GM19238 (cell line): ENCODE measurements at regions not wholly inside any gene's neighbourhood (a gene's known extent, or its start where the extent isn't known, plus 50 kb on each side); places are given as distances from the start of the nearest gene placed in this dataset.

Experiments
- DNase-seq: peaks from one replicate; pipeline ENCODE4 v3.0.0; 2011; ENCODE audit warnings: low spot score; ENCODE audit not compliant: insufficient read length

DNA sequence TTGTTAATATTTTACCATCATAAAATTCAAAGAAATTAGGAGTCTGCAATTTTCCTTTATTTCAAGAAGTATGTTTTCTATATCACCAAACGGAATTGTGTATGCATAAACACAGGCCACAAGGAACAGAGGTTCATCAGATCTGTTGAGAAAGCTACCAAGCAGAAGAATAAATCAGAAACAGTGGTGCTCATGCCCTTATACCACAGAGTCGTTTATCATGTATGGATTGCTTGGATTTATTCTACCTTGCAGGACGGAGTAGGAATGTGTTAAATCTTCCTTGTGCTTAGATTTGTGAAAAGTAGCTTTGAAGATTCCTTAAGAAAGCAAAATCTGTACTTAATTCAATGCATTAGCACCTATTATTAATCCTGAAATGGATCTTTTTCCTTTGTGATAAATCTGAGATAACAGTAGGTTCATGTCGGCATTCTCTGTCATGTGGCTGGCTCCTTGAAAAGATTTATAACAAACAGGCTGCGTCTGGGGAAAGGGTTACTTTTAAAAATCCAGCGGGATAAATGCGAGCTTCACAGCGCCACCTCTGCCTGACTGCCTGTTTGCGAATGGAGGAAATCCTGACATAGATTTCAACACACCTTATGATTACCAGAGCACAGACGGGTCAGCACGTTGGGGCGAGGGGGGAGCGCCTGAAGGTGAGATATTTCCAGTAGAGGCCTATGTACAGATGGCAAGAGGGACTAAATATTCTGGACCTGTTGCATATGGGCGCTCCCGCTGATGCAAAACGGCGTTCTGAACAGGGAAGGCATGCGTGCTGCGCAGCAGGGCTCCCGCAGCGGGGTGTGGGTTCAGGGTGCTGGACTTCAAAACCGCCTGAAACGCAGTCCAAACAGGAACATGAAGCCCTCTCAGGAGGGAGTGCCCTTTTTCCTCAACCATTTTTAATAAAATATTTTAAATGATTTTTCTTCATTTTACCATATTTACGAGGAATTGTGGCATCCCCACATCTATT is 445.5 kb upstream of the SGCG start:
- no peak for DNase-seq

DNA sequence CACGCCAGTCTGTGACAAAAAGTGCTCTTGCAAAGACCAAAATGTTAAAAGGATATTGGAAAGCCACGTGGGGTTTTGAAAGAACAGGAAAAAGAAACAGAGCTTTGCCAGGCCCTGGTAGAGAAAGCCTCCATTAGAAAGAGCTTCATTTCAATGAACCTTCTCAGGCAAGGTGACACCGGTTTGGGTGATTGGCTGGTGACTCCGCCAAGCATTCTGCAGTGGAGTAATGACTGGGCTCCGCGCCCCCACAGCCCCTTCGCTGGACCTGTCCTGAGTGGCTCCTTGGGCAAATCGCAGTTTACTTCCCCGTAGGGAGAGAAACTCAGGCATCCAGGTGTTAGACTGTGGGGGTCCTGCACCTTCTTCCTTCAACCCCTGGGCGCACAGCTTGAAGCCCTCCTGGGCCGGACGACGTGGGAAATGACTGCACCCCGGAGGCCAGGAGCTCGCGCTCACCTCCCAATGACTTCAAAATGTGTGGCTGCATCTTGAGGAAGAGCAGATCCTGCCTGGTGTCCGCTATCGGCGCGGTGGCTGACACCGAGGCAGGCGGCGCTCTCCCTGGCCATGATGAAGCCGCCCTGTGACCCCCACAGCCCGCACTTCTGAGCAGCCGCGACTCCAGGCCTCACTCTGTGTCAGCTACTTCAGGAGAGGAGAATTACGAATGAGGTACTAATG is 444.6 kb upstream of the SGCG start:
- no peak for DNase-seq

DNA sequence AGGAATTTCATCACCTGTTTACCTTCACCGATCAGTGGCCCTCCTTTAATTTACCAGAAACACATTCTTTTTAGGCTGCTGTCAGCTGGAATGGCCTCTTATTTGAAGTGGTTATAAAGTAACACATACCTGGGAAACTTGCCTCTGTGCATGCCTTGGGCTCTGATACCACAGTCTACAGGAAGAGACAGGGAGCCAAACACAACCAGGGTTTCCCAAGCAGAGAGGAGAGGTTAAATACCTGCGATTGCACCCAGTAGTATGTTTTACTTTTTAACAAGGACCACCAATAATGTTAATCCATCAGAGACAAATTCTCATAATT is 444.0 kb upstream of the SGCG start:
- no peak for DNase-seq

DNA sequence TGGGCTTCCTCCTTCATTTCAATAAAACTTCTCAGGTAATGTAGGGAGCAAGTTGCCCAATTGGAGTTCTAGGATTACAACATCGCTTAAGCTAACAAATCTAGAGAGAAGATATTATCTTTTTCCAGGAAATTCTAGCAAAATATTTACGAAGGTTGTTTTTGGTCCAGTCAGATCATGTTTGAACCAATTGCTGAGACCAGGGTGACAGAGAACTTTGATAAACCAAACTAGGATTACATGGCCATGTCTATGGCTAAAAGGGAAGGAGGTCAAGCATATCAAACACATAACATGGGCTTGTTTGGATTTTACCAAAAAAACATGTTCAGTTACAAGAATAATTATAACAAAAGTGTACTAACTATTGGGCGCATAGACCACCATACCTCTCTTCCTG is 442.4 kb upstream of the SGCG start:
- DNase-seq, result no peak

DNA sequence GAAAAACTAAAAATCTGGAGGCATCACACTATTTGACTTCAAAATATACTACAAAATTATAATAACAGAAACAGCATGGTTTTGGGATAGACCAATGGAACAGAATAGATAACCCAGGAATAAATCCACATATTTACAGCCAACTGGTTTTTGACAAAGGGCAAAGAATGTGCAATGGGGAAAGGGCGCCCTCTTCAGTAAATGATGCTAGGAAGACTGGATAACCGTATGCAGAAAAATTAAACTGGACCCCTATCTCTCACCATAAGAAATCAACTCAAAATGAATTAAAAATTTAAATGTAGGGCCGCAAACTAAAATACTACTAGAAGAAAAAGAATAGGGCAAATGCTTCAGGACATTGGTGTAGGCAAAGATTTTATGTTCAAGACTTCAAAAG is 440.5 kb upstream of the SGCG start:
- no peak for DNase-seq

DNA sequence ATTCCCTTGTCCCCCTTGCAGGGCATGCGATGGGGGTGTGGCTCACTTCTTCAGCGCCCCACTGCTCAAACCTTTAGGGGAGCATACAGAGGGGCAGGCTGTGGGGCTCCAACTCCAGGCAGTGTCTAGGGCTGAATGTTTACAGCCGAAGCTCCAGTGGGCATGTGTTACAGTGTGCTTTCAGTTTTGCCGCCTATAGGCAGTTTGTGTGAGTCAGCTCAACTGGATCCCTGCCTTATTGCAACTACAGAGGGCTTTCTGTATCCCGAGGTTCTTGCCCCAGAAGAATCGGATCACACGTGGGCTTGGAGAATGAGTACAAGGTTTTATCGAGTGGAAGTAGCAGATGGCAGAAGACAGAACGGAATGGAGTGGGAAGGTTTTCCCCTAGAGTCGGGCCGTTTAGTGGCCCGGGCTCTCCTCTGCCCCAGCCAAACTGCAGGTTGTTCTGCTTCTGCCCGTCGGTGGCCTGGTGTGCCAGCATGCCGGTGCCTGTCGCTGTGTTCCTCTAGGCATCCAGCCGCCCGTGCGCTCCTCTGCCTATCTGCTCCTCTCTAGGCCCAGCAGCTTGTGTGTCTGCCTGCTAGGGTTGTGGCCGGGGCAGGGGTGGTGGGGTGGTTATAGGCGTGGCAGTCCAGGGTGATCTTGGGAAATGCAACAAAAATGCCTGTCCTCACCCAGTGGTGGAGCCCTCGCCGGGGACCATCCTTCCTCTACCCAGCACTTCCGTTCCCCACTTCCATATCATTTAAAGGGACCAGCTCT is 435.9 kb upstream of the SGCG start:
- no peak for DNase-seq

DNA sequence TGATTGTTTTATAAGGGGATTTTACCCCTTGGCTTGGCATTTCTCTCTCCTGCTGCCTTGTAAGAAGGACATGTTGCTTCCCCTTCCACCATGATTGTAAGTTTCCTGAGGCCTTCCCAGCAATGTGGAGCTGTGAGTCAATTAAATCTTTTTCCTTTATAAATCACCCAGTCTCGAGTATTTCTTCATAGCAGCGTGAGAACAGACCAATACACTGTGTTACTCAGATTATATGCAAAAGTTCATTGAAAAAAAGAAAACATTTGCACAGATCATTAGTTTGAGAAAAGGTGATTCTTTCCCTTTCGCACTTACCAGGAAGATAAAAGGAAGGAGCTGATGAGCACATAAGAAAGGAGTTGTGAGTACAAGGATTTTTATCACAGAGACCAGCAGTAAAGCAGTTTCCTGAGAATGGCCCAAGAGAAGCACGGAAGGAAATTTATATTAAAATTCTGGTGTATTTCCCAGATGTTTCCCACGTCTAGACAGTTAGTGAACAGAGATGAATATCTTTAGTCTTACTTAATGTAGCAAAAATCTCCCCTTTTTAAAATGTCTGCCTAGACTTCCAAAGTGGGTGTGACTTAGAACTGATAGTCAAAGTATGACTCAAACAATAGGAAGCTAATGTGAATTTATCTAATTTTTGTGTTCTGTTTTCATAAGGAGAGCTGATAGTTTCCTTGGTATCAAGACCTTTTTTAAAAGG is 431.8 kb upstream of the SGCG start:
- no peak for DNase-seq

DNA sequence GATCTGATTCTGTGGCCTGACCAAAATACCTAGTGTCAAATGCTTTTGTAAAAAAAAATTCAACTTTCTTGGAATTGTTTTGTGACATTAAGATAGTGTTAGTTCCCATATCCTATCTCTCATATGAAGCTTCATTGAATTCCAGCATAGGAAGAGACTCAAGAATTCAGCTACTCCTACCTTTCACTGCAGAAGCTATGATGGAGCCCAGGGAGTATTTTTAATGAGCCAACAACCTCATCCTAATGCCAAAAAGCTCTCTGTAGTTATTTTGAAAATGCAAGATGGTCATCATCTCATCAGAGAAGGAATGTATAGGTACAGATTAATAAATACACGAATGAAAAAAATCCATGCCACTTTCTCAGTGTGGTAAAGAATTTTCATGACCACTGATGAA is 431.2 kb upstream of the SGCG start:
- DNase-seq, result no peak

DNA sequence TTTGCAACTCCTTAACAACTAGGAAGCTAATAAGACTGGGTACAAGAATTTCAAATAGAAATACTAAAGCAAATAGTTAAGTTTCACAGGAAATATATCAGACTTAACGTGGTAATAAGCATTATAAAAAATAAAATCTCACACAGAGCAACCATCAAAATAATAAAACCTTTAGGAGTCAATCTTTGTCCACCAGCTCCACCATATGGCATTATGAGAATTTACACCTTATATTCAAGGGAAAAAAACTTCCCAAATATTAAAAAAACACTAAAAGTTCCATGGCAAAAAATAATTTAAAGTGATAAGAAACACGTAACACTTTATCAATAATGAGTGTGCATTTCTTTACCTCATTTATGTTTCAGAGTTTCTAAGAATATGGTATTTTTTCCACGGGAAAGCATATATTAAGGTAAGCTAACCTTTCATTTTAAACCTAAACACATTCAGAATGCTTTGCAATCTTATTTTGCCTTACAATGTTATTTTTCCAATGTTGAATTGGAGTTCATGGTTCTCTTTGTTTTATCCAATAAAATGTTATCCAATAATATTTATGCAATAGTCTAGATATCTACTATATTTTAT is 423.2 kb upstream of the SGCG start:
- DNase-seq, result no peak

DNA sequence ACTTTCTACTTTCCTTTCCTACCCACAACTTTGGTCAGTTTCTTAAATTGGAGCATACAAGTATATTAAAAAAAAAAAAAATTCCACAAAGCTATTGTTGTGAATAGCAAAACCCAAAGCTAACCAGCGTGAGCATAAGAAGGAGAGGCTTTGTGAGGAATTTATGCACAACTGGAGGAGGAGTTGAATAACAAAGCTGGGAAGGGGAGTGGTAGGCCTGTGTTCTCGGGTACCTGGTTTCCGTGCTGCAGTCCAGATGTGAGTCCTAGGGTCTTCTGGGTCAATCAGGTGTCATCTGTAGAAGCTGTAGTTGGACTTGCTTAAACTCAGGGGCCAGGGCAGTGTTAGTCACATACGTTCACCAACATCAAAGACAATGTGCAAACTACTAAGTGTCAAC is 422.5 kb upstream of the SGCG start:
- no peak for DNase-seq

DNA sequence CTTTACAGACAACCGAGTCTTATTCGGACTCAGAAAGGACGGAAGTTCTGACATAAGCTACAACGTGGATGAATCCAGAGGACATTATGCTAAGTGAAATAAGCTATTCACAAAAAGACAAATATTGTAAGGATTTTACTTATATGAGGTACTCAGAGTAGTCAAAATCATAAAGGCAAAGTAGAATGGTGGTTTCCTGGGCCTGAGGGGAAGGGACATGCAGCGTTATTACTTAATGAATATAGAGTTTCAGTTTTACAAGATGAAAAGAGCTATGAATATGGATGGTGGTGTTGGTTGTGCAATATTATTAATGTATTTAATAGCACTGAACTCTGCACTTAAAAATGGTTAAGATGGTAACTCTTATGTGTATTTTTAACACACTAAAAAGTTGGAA is 419.1 kb upstream of the SGCG start:
- no peak for DNase-seq

DNA sequence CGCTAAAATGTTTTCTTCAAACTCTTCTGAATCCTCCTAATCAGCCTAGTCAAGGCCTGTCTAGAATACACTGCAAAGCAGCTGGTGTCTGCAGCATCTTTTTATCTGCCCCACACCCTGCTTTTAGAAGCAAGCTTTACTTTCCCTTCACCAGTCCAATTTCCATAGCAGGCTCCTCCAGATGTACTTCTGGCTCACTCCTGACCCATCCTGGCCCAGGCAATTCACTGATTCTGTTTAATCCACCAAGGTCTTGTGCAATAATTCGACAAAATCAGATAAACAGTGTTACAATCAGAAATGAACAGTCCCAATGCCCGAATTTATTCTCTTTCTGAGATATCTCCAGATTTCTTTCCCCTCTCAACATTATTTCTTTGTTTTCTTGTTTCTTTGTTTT is 415.2 kb upstream of the SGCG start:
- no peak for DNase-seq

DNA sequence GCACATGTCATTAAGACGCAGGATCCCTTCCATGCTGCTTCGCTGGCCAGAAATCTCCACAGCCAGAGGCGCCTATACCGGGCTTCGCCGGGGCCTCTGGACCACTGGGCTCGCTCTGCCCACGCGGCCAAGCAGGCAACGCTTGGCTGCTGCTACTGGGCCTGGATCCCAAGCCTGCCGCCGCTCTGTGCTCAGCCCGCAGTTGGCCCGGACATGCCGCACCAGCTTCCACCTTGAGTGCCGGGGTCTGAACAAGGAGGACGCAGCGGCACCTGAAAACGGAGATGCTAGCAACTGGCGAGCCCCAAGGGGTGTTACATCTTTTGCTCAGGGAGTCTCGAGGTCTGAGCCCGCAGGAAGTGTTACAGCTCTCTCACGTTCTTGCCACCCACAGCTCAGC is 409.9 kb upstream of the SGCG start:
- no peak for DNase-seq

DNA sequence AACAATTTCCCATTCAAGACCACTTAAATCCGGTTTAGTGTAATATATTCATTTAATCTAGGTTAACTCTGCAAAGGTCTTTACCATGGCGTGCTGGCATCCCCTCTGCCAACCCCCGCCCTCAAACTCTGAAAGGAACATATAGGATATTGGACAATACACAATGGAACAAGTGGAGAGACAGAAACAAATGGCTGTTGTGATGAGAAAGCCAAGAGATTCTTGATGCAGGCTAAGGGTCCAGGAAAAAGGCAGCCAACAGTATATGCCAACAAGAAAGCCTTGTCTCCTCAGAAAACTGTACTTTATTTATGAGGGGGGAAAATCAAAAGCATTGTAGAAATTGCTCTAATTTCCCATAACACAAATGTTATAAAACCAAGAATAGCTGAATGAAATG is 407.3 kb upstream of the SGCG start:
- no peak for DNase-seq

DNA sequence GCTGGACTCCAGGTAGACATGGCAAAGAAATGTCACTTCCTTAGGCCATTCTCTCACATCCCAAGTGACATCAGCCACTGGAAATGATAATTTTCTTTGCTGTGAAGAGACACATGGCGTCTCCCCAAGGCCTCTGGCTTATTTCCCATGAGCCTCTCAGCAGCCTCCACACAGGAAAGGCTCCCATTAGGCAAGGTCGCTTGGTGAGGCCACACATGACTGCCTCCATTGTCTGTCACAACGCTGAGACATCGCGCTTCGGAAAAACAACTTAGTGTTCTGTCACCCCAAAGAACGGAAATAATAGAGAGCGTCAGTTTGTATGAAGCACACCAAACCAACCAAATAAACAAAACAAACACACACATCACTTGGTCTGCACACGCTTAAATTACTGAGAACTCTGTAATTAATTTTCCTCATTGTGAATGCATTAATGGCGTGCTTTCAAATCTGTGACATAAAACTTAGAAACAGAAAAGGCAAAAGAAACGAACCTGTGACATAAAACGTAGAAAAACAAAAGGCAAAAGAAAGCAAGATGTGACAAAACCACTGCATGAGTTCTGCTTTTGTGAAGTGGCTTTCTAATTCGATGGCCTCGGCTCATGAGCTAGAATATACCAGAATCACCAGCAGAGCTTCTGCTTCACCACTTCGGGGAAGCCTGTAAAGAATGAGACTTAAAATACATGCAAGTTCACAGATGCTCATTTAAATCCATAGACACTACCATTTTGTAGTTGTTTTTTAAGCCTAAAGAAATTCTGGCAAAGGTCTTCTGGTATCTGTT is 404.2 kb upstream of the SGCG start:
- no peak for DNase-seq

DNA sequence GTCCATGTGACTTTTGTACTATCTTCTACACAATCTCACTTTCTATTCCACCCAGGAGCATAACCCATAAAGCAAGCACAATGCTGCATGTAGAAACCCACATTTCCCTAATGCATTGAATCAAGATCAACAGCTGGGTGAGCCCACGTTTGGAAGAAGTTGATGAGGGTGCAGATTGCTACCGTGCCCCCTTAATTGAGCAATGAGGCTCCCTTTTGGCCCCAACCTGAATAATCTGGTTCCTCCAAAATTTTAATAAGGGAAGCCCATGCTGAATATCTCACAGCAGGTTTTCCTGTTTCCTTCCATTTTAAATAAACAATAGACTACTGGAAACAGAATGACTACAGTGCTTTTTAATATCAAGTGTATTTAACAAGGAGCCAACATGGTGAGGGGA is 403.6 kb upstream of the SGCG start:
- no peak for DNase-seq

DNA sequence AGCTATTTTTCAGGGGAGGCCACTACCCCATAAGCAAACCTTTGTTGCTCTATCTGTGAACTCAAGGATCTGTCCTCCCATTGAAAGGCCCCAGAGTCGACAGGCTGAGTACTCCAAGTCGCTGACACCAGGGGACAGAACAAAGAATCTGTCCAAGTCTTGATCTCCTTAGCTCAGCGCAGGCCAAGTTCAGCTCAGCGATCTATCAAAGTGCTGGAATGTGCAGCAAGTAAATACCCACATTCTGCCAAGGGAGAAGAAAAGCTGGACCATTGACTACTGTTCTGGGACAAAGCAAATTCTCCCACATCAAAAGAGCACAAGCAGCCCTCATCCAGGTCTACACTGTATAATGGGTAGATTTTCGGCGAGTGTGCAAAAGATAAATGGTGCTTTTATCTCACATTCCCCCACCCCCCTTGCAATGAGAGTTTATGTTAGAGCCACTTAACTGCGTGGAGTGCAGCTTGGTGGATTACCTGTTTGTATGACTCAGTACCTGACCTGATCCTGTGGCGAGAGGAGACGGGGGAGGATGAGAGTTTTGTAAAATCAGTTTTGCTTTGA is 391.7 kb upstream of the SGCG start:
- no peak for DNase-seq

DNA sequence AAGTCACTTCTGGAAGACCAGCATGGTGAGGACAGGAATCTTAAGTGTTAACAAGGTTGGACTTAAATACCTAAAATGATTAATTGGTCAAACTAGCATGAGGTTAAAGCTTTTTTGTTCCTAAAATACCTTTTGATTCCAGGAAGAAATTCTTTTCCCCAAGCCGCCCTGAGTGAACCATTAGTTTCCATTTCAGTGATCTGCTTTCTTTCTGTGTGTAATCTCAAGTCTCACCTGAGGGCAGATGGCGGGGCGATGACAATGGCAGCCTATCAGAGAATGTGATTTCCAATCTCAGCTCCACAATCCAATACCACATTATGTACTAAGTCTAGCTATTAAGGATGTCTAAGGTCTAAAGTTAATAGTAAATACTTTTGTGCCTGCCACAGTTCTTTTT is 390.9 kb upstream of the SGCG start:
- DNase-seq, result no peak

DNA sequence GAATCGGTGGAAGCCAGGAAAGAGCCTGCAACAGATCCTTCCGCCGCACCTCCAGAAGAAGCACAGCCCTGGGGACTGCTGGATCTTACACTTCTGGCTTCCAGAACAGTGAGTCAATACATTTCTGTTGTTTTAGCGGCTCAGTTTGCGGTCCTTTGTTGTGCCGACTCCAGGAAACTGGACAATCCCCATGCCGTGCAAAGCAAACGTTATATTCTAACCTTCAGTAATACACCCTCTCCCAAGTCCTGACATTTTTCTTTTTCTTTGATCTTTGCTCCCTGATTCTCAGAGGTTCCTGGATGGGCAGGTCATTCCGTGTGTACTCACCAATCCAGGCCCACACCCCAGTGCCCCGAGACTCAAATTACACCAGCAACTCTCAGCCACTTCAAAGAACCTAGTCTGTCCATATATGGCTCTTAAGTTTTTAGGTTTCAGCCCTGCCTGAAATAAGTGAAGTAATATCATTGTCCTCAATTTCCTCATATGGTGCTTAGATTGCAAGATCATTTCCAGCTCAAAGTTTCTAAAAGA is 387.1 kb upstream of the SGCG start:
- DNase-seq, result no peak
